ENCODE measurements at regions not wholly inside any gene's neighbourhood (a gene's known extent, or its start where the extent isn't known, plus 50 kb on each side); places are given as distances from the start of the nearest gene placed in this dataset.

DNA sequence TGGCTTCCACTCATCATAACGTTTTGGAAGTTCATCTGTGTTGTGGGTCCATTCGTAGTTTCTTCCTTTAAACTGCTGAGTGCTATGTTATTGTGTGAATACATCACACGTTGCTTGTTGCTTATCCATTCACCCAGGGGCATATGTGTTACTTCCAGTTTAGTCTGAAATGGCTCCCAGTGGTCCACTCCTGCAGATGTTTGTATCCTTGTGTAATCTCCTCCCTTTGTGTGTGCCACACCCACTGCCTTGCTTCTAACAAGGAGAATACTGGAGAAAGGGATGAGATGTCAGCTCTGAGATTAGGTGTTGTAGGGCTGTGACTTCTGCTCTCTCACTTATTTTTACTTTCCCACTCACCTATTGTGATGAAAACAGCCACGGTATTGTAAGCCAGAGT, 239.1 kb upstream of the HABP2 start:
- intact Hi-C loops (cut with DNase I): no loop called here
- Histone ChIP-seq H3K9me3 (no peaks in the 10 kb centered on the region), H3K27me3 (no peaks in the 10 kb centered on the region), H3K4me3 (no peak overlapping the region), H3K27ac (no peak overlapping the region), H3K9ac (ENCODE audit: low read depth in 2 of 2, low read length in 2 of 2) (no peak overlapping the region), H3K4me1 (no peaks in the 10 kb centered on the region), H3K36me3 (no peaks in the 10 kb centered on the region)
- TF ChIP-seq, protein P1, sequence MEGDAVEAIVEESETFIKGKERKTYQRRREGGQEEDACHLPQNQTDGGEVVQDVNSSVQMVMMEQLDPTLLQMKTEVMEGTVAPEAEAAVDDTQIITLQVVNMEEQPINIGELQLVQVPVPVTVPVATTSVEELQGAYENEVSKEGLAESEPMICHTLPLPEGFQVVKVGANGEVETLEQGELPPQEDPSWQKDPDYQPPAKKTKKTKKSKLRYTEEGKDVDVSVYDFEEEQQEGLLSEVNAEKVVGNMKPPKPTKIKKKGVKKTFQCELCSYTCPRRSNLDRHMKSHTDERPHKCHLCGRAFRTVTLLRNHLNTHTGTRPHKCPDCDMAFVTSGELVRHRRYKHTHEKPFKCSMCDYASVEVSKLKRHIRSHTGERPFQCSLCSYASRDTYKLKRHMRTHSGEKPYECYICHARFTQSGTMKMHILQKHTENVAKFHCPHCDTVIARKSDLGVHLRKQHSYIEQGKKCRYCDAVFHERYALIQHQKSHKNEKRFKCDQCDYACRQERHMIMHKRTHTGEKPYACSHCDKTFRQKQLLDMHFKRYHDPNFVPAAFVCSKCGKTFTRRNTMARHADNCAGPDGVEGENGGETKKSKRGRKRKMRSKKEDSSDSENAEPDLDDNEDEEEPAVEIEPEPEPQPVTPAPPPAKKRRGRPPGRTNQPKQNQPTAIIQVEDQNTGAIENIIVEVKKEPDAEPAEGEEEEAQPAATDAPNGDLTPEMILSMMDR (IDR thresholded peaks at IDR 0.05): no peak
- no peak for DNase-seq

DNA sequence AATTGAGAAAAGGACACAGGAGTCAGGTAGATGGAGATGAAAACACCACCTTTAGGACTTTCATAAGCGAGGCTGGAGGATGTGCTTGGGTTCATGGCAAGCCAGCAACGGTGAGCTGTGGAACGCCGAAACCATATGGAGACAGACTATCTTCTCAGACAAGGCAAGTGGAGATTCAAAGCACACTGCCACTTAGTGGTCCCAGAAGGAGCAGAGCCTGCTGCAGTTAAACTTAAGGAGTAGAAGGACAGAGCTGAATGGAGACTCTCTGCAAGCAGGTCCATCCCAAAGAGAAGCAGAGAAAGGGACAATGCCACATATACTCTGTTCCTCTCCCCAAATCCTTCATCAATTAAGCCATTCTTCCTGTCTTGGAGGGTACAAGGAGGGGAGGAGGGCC, 236.3 kb upstream of the HABP2 start:
- Histone ChIP-seq H3K9ac (ENCODE audit: low read depth in 2 of 2, low read length in 2 of 2) (no peak overlapping the region), H3K27me3 (no peaks in the 10 kb centered on the region), H3K36me3 (no peaks in the 10 kb centered on the region), H3K27ac (no peak overlapping the region), H3K4me3 (no peak overlapping the region), H3K4me1 (no peaks in the 10 kb centered on the region), H3K9me3 (no peaks in the 10 kb centered on the region)
- TF ChIP-seq, protein P1 (IDR thresholded peaks at IDR 0.05): no peak
- no peak for DNase-seq
- intact Hi-C loops (cut with DNase I): no loop called here

DNA sequence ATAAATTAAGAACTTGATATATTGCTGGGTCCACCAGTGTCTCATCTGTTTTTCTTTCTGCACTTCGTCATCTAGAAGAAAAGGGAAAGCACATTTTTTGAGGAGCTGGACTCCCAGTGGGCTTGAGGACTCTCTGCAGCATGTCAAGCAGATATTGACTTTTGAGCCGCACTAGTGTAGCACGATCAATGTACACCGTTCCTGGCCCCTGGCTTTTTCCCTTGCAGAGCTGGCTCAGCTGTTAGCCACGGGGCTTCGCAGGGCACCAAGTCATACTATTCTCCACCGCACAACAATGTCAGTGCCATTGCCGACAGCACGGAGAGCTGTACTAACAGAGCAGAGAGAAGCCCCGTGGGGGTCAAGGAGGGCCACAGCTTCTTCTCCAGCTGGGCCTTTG, 235.4 kb upstream of the HABP2 start:
- H3K4me1 ChIP-seq: no peaks in the 10 kb centered on the region
- H3K9ac ChIP-seq (ENCODE audit: low read depth in 2 of 2, low read length in 2 of 2): no peak overlapping the region
- H3K27me3 ChIP-seq: no peaks in the 10 kb centered on the region
- no peak overlapping the region for H3K4me3 ChIP-seq
- DNase-seq: no peak
- no peaks in the 10 kb centered on the region for H3K9me3 ChIP-seq
- H3K36me3 ChIP-seq: no peaks in the 10 kb centered on the region
- no peak overlapping the region for H3K27ac ChIP-seq
- intact Hi-C loops (cut with DNase I): no loop called here
- TF ChIP-seq, protein P1 (IDR thresholded peaks at IDR 0.05): no peak

DNA sequence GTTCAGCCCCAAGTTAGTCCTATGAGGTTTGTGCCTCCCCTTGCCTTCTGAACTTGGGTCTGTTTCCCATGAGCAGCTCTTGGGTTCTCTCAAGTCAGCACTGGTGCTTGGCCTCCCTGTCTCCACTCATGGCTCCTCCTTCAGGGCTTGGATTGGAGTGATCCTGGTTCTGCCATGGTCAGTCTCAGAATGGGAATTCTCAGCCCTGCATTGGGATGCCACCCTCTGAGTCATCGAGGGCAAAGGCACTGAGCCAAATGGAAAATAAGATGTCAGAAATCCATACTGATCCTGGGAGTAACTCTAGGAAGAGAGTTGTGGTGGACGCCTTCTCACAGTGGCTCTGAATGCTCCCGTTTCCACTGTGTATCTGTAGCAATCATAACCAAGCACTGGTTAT, 233.4 kb upstream of the HABP2 start:
- intact Hi-C loops (cut with DNase I): no loop called here
- TF ChIP-seq, protein P1 (IDR thresholded peaks at IDR 0.05): no peak
- Histone ChIP-seq H3K9ac (ENCODE audit: low read depth in 2 of 2, low read length in 2 of 2) (no peak overlapping the region), H3K4me3 (no peak overlapping the region), H3K9me3 (no peaks in the 10 kb centered on the region), H3K27me3 (no peaks in the 10 kb centered on the region), H3K27ac (no peak overlapping the region), H3K36me3 (no peaks in the 10 kb centered on the region), H3K4me1 (no peaks in the 10 kb centered on the region)
- DNase-seq: no peak

DNA sequence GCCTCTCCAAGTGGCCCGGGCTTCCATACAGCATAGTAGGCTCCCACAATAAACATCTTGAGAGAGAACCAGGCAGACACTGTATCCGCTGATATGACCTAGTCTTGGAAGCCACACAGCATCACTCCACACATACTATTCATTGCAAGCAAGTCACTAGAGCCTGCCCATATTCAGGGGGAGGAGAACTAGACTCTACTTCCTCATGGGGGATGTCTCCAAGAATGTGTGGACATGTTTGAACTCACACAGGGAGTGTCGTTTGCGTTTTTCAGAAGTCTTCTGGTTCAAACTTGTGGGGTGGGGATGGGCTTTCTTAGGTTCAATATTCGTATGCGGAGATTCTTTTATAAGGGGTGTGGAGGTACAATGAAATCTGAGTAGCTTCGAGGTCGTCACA, 232.6 kb upstream of the HABP2 start:
- no peak overlapping the region for H3K9ac ChIP-seq (ENCODE audit: low read depth in 2 of 2, low read length in 2 of 2)
- no peaks in the 10 kb centered on the region for H3K4me1 ChIP-seq
- H3K4me3 ChIP-seq: no peak overlapping the region
- no peaks in the 10 kb centered on the region for H3K36me3 ChIP-seq
- no peak overlapping the region for H3K27ac ChIP-seq
- H3K27me3 ChIP-seq: no peaks in the 10 kb centered on the region
- intact Hi-C loops (cut with DNase I): no loop called here
- H3K9me3 ChIP-seq: no peaks in the 10 kb centered on the region
- TF ChIP-seq, protein P1 (IDR thresholded peaks at IDR 0.05): no peak
- no peak for DNase-seq

DNA sequence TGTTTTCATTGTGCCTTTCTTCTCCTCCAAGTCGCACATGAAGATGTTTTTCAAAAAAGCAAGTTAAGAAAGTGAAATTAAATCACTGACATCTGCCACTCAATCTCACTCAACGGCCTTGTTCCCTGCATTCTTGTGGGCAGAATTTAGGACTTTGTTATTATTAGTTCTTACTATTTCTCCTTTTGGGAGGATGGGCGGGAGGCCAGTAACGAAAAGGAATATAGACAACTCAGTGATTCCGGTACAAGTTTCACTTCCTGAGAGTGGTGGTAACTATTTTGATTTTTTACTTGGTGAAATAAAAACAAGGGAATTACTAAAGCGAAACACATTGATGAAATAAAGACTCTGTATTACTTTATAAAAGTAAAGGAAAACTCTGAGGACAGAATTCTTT, 231.9 kb upstream of the HABP2 start:
- no peak for DNase-seq
- H3K27me3 ChIP-seq: no peaks in the 10 kb centered on the region
- H3K27ac ChIP-seq: no peak overlapping the region
- no peak overlapping the region for H3K9ac ChIP-seq (ENCODE audit: low read depth in 2 of 2, low read length in 2 of 2)
- no peaks in the 10 kb centered on the region for H3K36me3 ChIP-seq
- intact Hi-C loops (cut with DNase I): no loop called here
- TF ChIP-seq, protein P1 (IDR thresholded peaks at IDR 0.05): no peak
- no peaks in the 10 kb centered on the region for H3K4me1 ChIP-seq
- no peak overlapping the region for H3K4me3 ChIP-seq
- no peaks in the 10 kb centered on the region for H3K9me3 ChIP-seq
